ENCODE measurements at regions not wholly inside any gene's neighbourhood (a gene's known extent, or its start where the extent isn't known, plus 50 kb on each side); places are given as distances from the start of the nearest gene placed in this dataset.
"Not testable (repeated sequence)": the region's sequence is repeated elsewhere in the genome, so short reads cannot be mapped to it uniquely, and the experiment has no call there.

- DNase-seq (ENCODE audit: low read depth in 2 of 2) = no peak
These were observed 273.3 kb upstream of the BOD1L1 start for GRCh38 chr4:13900780-13901179.

GRCh38 chr4:13902146-13902545 lies 274.6 kb upstream of the BOD1L1 start:
- DNase-seq (ENCODE audit: low read depth in 2 of 2) = no peak

- no peak for DNase-seq (ENCODE audit: low read depth in 2 of 2)
These were observed 275.5 kb upstream of the BOD1L1 start for GRCh38 chr4:13903061-13903460.

- DNase-seq (ENCODE audit: low read depth in 2 of 2) = no peak
These were observed 276.4 kb upstream of the BOD1L1 start for GRCh38 chr4:13903901-13904300.

- no peak for DNase-seq (ENCODE audit: low read depth in 2 of 2)
These were observed 278.0 kb upstream of the BOD1L1 start for GRCh38 chr4:13905543-13905942.

- no peak for DNase-seq (ENCODE audit: low read depth in 2 of 2)
These were observed 279.2 kb upstream of the BOD1L1 start for GRCh38 chr4:13906727-13907126.

GRCh38 chr4:13907255-13907751 lies 279.8 kb upstream of the BOD1L1 start:
- no peak for DNase-seq (ENCODE audit: low read depth in 2 of 2)

- no peak for DNase-seq (ENCODE audit: low read depth in 2 of 2)
These were observed 280.9 kb upstream of the BOD1L1 start for GRCh38 chr4:13908455-13908854.

GRCh38 chr4:13910556-13910955 lies 283.0 kb upstream of the BOD1L1 start:
- no peak for DNase-seq (ENCODE audit: low read depth in 2 of 2)

- DNase-seq (ENCODE audit: low read depth in 2 of 2) = no peak
These were observed 283.7 kb upstream of the BOD1L1 start for GRCh38 chr4:13911256-13911655.

- DNase-seq (ENCODE audit: low read depth in 2 of 2) = no peak
These were observed 285.0 kb upstream of the BOD1L1 start for GRCh38 chr4:13912436-13912925.

- DNase-seq (ENCODE audit: low read depth in 2 of 2) = no peak
These were observed 285.4 kb upstream of the BOD1L1 start for GRCh38 chr4:13912966-13913365.

- DNase-seq (ENCODE audit: low read depth in 2 of 2) = no peak
These were observed 289.5 kb upstream of the BOD1L1 start for GRCh38 chr4:13917015-13917414.

- no peak for DNase-seq (ENCODE audit: low read depth in 2 of 2)
These were observed 290.6 kb upstream of the BOD1L1 start for GRCh38 chr4:13918110-13918509.

GRCh38 chr4:13918991-13919441 lies 291.5 kb upstream of the BOD1L1 start:
- no peak for DNase-seq (ENCODE audit: low read depth in 2 of 2)

GRCh38 chr4:13920111-13920875 lies 292.8 kb upstream of the BOD1L1 start:
- DNase-seq (ENCODE audit: low read depth in 2 of 2) = no peak

- DNase-seq (ENCODE audit: low read depth in 2 of 2) = no peak
These were observed 293.4 kb upstream of the BOD1L1 start for GRCh38 chr4:13920901-13921300.

GRCh38 chr4:13921805-13922204 lies 294.3 kb upstream of the BOD1L1 start:
- DNase-seq (ENCODE audit: low read depth in 2 of 2) = no peak

GRCh38 chr4:13922459-13922858 lies 294.9 kb upstream of the BOD1L1 start:
- no peak for DNase-seq (ENCODE audit: low read depth in 2 of 2)

GRCh38 chr4:13922873-13923645 lies 295.5 kb upstream of the BOD1L1 start:
- DNase-seq (ENCODE audit: low read depth in 2 of 2) = no peak

GRCh38 chr4:13924900-13925299 lies 297.4 kb upstream of the BOD1L1 start:
- not testable (repeated sequence) for DNase-seq (ENCODE audit: low read depth in 2 of 2)

- DNase-seq (ENCODE audit: low read depth in 2 of 2) = no peak
These were observed 300.7 kb upstream of the BOD1L1 start for GRCh38 chr4:13928214-13928613.

GRCh38 chr4:13930155-13930554 lies 302.6 kb upstream of the BOD1L1 start:
- DNase-seq (ENCODE audit: low read depth in 2 of 2) = no peak

Data from stimulated activated CD4-positive, alpha-beta T cell treated with anti-CD3 and anti-CD28 coated beads, Interleukin-1b, Interleukin-23, amount 100 ng/mL, for 1 hour (primary cell).